Stimulated activated CD8-positive, alpha-beta memory T cell treated with anti-CD3 and anti-CD28 coated beads, Interleukin-15, amount 100 ng/mL, for 24 hours (primary cell): ENCODE measurements at regions not wholly inside any gene's neighbourhood (a gene's known extent, or its start where the extent isn't known, plus 50 kb on each side); places are given as distances from the start of the nearest gene placed in this dataset.
"Not testable (repeated sequence)": the region's sequence is repeated elsewhere in the genome, so short reads cannot be mapped to it uniquely, and the experiment has no call there.

Experiments used
- DNase-seq: peaks from one replicate; pipeline ENCODE4 v3.0.0-alpha.2; 2020; ENCODE audit warnings: low read depth

GRCh38 chr16:10232757-10233156 lies 50.5 kb upstream of the GRIN2A start:
- no peak for DNase-seq

DNA sequence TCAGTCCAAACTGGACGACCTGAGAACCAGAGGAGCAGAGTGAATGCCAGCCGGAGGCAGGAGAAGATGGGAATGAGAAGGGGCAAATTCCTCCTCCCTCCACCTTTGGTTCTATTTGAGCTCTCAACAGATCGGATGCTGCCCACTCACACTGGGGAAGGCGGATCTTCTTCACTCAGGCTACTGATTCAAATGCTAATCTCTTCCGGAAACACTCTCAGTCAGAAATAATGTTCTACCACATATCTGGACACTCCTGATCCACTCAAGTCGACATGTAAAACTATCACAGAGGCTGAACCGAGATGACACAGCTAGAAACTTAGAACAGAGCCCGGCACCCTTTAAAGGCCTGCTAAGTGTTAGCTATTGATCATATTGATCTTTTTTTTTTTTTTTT lies 57.4 kb upstream of the GRIN2A start:
- no peak for DNase-seq

DNA sequence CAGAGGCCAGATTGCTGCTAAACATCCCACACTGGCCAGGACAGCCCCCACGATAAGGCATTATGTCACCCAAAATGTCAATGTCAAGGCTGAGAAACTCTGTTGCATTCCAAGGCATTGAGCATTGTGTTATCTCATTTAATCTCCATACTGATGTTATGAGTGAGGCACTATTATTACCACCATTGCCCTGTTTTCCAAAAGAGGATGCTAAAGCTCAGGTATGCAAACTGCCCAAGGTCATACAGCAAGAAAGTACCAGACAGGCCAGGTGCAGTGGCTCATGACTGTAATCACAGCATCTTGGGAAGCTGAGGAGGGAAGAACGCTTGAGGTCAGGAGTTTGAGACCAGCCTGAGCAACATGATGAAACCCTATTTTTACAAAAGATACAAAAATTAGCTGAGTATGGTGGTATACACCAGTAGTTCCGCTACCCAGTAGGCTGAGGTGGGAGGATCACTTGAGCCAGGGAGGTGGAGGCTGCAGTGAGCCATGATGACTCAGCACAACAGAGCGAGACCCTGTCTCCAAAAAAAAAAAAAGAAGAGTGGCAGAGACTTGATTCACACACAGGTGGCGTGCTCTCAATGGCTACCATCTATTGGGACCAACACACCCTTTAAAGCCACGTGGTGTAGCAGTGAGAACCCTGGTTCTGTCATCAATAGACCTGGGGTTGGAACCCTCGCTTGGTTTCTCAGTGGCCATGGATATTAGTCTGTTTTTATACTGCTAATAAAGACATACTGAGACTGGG lies 58.8 kb upstream of the GRIN2A start:
- no peak for DNase-seq

GRCh38 chr16:10242097-10242496 lies 59.9 kb upstream of the GRIN2A start:
- DNase-seq, result no peak

DNA sequence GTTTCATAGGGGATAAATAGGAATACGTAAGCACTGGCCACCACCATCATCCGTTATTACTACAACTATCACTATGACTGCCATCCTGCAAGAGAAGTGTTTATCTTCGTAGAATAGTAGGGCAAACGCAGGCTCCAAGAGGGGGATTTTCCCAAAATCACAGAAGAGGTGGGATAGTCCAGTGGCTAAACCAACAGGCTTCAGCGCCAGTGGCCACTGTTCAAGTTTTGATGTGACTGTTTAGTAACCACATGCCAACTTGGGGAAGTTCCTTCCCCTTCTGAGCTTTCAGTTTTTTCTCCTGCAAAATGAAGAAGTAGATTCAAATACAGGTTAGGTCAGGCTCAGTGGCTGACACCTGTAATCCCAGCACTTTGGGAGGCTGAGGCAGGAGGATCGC lies 60.7 kb upstream of the GRIN2A start:
- DNase-seq, result no peak

DNA sequence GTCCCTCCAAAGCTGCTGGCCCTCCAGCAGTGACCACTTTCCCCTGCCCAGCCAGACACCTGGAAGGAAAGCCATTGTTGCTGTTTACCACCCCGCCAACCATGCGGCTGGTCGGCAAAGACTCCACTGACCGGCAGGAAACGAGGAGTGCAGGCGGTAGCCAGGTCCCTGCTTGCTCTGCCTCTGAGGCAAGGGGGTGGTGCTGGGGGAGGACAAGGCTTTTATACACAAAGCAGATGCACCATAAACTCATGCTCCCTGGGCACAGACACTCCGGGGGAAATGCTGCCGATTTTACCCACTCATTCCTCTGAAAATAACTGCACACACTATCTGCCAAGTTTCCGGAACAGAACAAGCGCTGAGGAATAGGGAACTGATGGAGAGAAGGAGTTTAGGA lies 62.8 kb upstream of the GRIN2A start:
- no peak for DNase-seq

GRCh38 chr16:10250137-10250828 lies 68.1 kb upstream of the GRIN2A start:
- DNase-seq, result no peak

GRCh38 chr16:10252155-10252554 lies 69.9 kb upstream of the GRIN2A start:
- DNase-seq, result no peak

DNA sequence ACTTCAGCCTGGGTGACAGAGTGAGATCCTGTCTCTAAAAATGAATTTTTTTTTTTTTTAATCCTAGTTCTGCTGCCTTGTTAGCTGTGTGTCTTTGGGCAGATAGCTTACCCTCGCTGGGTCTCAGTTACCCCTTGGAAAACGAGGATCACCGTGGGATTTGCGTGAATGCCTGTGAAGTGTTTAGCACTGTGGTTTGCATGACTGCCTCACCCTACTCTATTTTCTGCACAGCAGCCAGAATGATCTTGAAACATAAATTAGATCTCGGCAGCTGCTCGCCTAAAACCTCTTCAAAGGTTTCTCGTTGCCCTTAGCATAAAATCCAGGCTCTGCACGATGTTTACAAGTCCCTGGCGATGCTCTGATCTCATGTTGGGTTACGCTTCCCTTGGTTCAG lies 71.2 kb upstream of the GRIN2A start:
- DNase-seq, result no peak

DNA sequence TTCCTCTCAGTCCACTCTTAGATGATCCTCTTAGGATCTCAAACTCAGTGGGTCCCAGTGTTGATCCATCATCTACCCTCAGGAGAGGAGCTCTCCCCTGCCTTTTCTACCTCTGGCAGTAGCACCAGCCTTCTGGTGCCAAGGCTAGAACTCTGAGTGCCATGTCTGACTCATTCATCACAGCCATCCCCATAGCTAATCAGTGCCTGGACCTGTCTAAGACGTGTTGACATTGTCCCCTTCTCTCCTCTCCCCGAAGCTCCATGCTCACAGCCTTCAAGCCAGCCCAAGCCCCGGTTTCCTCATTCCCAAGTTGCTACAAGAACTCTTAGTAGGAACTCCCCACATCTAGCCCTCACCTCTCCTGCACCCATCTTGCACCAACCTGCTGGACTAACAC lies 73.5 kb upstream of the GRIN2A start:
- no peak for DNase-seq

DNA sequence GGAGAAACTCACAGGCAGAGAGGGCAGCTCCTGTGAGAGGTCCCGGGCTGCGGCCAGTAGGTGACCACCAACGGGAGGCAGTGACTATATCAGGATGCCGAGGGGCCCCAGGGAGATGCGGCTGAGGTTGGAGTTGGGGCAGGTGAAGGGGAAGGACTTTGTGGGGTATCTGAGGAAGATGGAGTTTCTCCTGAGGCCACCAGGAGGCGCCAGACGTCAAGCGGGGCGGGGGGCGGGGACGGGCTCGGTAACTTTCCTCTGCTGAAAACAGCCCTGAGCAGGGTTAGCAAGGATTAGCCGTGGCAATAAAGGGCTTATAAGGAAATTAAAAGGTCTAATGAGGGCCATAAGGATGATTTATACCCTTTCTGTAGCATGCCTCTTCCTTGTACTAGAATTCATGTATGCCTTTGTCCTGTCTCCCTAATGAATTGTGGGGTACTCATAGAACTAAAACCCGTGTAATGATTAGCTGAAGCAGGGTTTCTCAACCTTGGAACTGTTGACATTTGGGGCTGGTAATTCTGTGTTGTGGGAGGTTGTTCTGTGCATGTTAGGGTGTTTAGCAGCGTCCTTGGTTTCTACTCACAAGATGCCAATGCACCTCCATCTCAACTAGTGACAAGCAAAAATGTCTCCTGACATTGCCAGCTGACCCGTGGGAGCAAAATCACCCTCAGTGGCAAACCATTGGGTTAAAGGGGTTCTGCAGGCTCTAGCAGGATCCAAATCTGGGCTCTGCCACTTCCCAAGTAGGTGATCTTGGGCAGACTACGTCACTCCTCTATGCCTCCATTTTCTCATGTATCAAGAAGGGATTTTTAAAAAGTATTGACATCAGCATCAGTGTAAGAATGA lies 74.8 kb upstream of the GRIN2A start:
- DNase-seq, result peak; percentile 10

GRCh38 chr16:10257642-10258251 lies 75.5 kb upstream of the GRIN2A start:
- DNase-seq, result not testable (repeated sequence)

- not testable (repeated sequence) for DNase-seq
Observed at GRCh38 chr16:10258930-10259603, 76.8 kb upstream of the GRIN2A start.

- no peak for DNase-seq
Observed at GRCh38 chr16:10261077-10261476, 78.8 kb upstream of the GRIN2A start.

DNA sequence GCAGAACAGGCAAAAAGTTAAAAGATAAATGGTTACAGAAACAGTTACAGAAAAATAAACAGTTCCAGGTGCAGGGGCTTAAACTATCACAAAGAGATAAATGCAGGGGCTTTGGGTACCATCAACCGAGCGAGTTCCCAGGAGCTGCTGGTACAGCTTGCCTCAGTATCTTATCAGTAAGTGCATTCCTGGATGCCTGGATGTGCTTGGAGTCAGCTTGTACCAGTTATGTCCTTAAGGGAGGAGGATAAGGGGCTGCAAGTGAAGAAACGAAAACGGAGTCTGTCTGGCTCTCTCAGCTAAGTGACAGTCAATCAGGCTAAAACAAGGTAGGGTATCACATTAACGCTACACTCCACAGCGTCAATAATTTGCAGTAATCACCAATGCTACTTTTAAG lies 79.3 kb upstream of the GRIN2A start:
- DNase-seq, result not testable (repeated sequence)

DNA sequence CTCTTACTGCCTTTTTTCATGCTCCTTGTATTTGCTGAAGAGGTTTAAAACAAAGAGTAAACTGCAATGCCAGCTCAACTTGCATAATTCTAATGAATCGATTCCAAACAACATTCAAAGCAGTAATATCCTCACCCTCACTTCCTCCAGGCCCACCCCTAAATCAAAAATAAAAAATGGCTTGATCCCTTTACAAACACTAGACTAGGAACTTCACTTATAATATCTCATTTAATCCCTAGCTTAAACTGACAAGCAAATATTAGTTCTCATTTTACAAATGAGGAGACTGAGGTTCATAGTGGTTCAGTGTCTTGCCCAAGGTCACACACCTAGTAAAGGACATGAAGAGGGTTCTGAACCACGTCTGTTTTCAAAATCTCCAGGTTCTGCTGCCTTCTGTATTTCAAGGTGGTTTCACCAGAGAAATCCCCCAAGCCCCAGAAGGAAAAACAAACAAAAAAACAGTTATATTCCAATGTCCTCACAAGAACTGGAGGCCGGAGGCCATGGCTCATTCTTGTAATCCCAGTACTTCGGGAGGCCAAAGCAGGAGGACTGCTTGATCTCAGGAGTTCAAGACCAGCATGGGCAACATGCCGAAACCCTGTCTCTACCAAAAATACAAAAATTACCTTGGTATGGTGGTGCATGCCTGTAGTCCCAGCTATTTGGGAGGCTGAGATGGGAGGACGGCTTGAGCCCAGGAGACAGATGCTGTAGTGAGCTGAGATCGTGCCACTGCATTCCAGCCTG lies 80.3 kb upstream of the GRIN2A start:
- DNase-seq, result no peak

- no peak for DNase-seq
Observed at GRCh38 chr16:10265770-10266615, 83.8 kb upstream of the GRIN2A start.

- DNase-seq, result no peak
Observed at GRCh38 chr16:10266809-10267208, 84.6 kb upstream of the GRIN2A start.

GRCh38 chr16:10269632-10270031 lies 87.4 kb upstream of the GRIN2A start:
- DNase-seq, result no peak

DNA sequence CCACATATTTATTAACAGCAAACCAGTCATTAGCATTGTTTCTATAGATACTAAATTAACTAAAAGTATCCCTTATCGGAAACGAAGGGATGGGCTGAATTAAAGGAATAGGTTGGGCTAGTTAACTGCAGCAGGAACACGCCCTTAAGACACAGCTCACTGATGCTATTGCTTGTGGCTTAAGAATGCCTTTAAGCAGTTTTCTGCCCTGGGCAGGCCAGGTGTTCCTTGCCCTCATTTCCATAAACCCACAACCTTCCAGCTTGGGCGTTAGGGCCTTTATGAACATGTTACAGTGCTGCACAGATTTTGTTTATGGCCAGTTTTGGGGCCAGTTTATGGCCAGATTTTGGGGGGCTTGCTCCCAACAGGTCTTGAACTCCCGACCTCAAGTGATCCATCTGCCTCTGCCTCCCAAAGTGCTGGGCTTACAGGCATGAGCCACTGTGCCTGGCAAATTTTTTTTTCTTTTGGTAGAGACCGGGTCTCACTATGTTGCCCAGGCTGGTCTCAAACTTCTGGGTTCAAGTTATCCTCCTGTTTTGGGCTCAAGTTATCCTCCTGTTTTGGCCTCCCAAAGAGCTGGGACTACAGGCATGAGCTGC lies 90.1 kb upstream of the GRIN2A start:
- not testable (repeated sequence) for DNase-seq
